NCI-H128 (cell line): ENCODE measurements at regions not wholly inside any gene's neighbourhood (a gene's known extent, or its start where the extent isn't known, plus 50 kb on each side); places are given as distances from the start of the nearest gene placed in this dataset.
"Not testable (repeated sequence)": the region's sequence is repeated elsewhere in the genome, so short reads cannot be mapped to it uniquely, and the experiment has no call there.

ENCODE experiments used
- DNase-seq: peaks from one replicate; lab custom pipeline; 2025; ENCODE audit not compliant: unreplicated experiment; lab: John Stamatoyannopoulos, UW

- DNase-seq = not testable (repeated sequence)
These were observed 770.2 kb upstream of the VRK2 start for GRCh38 chr2:57276408-57276807.

GRCh38 chr2:57278451-57278850 is 768.2 kb upstream of the VRK2 start:
- DNase-seq = no peak

- no peak for DNase-seq
These were observed 755.4 kb upstream of the VRK2 start for GRCh38 chr2:57291209-57291608.

GRCh38 chr2:57296795-57297517 is 749.6 kb upstream of the VRK2 start:
- no peak for DNase-seq

GRCh38 chr2:57313678-57314077 is 732.9 kb upstream of the VRK2 start:
- no peak for DNase-seq

GRCh38 chr2:57314682-57315081 is 731.9 kb upstream of the VRK2 start:
- DNase-seq = no peak

GRCh38 chr2:57330447-57330846 is 716.2 kb upstream of the VRK2 start:
- DNase-seq = no peak

- no peak for DNase-seq
These were observed 713.4 kb upstream of the VRK2 start for GRCh38 chr2:57333221-57333620.

- DNase-seq = no peak
These were observed 703.1 kb upstream of the VRK2 start for GRCh38 chr2:57343391-57344006.

GRCh38 chr2:57368190-57368589 is 678.4 kb upstream of the VRK2 start:
- no peak for DNase-seq

GRCh38 chr2:57370882-57371585 is 675.6 kb upstream of the VRK2 start:
- no peak for DNase-seq

- no peak for DNase-seq
These were observed 674.2 kb upstream of the VRK2 start for GRCh38 chr2:57372237-57372984.

GRCh38 chr2:57373530-57373929 is 673.1 kb upstream of the VRK2 start:
- no peak for DNase-seq

- DNase-seq = no peak
These were observed 669.6 kb upstream of the VRK2 start for GRCh38 chr2:57376985-57377384.

- DNase-seq = no peak
These were observed 660.3 kb upstream of the VRK2 start for GRCh38 chr2:57386305-57386704.

GRCh38 chr2:57396355-57397098 is 650.1 kb upstream of the VRK2 start:
- no peak for DNase-seq

GRCh38 chr2:57397550-57398360 is 648.9 kb upstream of the VRK2 start:
- DNase-seq = no peak

GRCh38 chr2:57399057-57399456 is 647.5 kb upstream of the VRK2 start:
- DNase-seq = no peak

GRCh38 chr2:57402096-57402495 is 644.5 kb upstream of the VRK2 start:
- DNase-seq = no peak

- DNase-seq = no peak
These were observed 643.9 kb upstream of the VRK2 start for GRCh38 chr2:57402755-57403154.
